ENCODE measurements at regions not wholly inside any gene's neighbourhood (a gene's known extent, or its start where the extent isn't known, plus 50 kb on each side); places are given as distances from the start of the nearest gene placed in this dataset.

DNA sequence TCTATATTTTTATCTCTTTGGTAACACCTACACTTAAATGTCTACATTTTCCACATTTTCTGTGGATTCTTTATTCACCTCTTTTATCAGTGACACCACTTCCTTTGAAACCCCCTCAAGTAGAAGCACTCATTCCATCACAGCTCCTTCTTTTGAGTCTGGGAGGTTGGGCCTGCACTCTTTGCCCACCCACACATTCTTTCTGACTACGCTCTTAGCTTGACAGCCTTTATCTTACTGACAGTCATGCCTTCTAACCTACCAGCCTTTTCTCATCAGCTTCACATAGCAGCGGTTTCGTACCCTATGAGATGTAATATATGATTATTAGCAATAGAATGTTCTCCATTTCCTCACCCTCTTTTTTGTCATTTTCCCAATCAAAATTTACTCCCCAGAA lies 151.9 kb downstream of the TNFSF18 start:
- TF ChIP-seq, protein P1, sequence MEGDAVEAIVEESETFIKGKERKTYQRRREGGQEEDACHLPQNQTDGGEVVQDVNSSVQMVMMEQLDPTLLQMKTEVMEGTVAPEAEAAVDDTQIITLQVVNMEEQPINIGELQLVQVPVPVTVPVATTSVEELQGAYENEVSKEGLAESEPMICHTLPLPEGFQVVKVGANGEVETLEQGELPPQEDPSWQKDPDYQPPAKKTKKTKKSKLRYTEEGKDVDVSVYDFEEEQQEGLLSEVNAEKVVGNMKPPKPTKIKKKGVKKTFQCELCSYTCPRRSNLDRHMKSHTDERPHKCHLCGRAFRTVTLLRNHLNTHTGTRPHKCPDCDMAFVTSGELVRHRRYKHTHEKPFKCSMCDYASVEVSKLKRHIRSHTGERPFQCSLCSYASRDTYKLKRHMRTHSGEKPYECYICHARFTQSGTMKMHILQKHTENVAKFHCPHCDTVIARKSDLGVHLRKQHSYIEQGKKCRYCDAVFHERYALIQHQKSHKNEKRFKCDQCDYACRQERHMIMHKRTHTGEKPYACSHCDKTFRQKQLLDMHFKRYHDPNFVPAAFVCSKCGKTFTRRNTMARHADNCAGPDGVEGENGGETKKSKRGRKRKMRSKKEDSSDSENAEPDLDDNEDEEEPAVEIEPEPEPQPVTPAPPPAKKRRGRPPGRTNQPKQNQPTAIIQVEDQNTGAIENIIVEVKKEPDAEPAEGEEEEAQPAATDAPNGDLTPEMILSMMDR (IDR thresholded peaks at IDR 0.05; ENCODE audit: borderline replicate concordance) = no peak
- H3K27me3 ChIP-seq (ENCODE audit: low read depth) = no peaks in the 10 kb centered on the region
- intact Hi-C loops (cut with micrococcal nuclease) = no loop called here
- no peaks in the 10 kb centered on the region for H3K36me3 ChIP-seq
- no peak overlapping the region for H3K27ac ChIP-seq (replicated peaks)
- H3K4me3 ChIP-seq = no peak overlapping the region
- H3K9me3 ChIP-seq (replicated peaks) = no peaks in the 10 kb centered on the region
- H3K4me1 ChIP-seq = peaks cover 18% of the 10 kb centered on the region
- DNase-seq = no peak

DNA sequence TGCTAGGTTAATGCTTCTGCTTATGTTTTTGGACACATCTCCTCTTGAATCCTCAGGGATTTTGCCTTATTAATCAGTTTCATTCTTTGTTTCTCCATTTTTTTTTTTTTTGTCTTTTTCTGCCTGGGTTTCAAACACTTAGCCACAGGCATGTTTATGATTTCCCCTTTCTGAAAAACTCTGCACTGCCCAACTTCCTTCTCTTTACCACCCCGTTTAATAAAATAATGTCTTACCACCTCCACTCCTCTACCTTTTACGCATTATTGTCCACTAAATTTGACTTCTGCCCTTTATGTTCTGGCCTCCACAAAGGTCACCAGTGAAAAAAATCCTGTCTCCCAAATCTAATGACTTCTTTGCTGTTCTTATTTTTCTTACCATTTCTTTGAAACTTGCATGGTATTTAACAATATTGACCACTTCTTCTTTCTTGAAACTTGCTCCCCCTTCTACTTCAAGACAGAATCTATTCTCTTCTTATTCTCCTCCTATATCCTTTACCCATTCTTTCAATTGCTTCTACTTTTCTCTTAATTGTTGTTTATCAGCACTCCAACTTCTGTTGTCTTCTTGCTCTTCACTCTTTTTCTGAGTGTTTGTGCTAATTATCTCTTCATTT lies 150.3 kb downstream of the TNFSF18 start:
- Histone ChIP-seq H3K36me3 (no peaks in the 10 kb centered on the region), H3K27ac (replicated peaks) (no peak overlapping the region), H3K4me3 (no peak overlapping the region), H3K27me3 (ENCODE audit: low read depth) (no peaks in the 10 kb centered on the region), H3K4me1 (peaks cover 4% of the 10 kb centered on the region), H3K9me3 (replicated peaks) (no peaks in the 10 kb centered on the region)
- intact Hi-C loops (cut with micrococcal nuclease) = no loop called here
- no peak for DNase-seq
- TF ChIP-seq, protein P1 (IDR thresholded peaks at IDR 0.05; ENCODE audit: borderline replicate concordance) = no peak

DNA sequence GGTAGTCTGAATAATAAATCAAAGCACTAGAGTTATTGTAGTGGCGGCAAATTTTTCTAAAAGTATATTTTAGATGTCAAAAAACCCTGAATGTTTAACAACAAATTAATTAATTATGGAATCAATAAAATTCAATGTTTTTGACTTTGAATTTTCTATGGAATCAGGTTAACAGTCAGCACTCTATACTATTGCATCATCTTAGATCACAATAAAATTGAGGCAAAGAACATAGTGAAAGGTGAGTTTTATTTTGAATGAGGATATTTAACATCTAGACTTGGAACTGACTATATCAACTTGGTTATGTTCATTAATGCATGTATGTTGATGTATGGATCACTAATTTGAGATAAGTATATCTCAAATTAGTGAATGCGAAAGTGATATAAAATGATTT lies 148.5 kb downstream of the TNFSF18 start:
- Histone ChIP-seq H3K27me3 (ENCODE audit: low read depth) (no peaks in the 10 kb centered on the region), H3K4me3 (no peak overlapping the region), H3K27ac (replicated peaks) (no peak overlapping the region), H3K4me1 (no peaks in the 10 kb centered on the region), H3K36me3 (no peaks in the 10 kb centered on the region), H3K9me3 (replicated peaks) (no peaks in the 10 kb centered on the region)
- intact Hi-C loops (cut with micrococcal nuclease) = no loop called here
- TF ChIP-seq, protein P1 (IDR thresholded peaks at IDR 0.05; ENCODE audit: borderline replicate concordance) = no peak
- DNase-seq = no peak

DNA sequence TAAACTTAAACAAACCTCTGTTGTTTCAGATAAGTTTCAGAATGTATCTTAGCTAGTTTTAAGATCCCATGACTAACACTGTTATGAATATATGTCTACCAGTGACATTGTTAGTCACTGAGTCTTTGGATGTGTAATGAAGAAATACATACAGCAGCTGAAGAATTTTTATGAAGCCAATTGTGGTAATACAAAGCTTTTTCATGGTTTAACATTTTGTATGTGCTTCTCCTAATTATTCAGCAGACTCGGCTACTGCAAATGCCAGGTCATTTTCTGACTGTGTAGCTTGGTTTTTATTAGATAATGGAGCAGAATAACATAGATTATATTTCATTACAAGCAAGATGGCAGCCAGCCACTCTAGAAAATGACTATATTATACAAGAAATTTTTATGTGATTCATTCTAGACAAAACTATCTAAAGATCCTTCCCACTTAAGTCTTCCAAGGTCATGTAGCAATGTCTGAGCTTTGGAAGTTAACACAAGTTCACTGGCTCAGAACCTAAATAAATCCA lies 147.8 kb downstream of the TNFSF18 start:
- Histone ChIP-seq H3K9me3 (replicated peaks) (peaks cover 3% of the 10 kb centered on the region), H3K27me3 (ENCODE audit: low read depth) (no peaks in the 10 kb centered on the region), H3K4me1 (no peaks in the 10 kb centered on the region), H3K4me3 (no peak overlapping the region), H3K36me3 (no peaks in the 10 kb centered on the region), H3K27ac (replicated peaks) (no peak overlapping the region)
- intact Hi-C loops (cut with micrococcal nuclease) = no loop called here
- no peak for DNase-seq
- TF ChIP-seq, protein P1 (IDR thresholded peaks at IDR 0.05; ENCODE audit: borderline replicate concordance) = no peak

DNA sequence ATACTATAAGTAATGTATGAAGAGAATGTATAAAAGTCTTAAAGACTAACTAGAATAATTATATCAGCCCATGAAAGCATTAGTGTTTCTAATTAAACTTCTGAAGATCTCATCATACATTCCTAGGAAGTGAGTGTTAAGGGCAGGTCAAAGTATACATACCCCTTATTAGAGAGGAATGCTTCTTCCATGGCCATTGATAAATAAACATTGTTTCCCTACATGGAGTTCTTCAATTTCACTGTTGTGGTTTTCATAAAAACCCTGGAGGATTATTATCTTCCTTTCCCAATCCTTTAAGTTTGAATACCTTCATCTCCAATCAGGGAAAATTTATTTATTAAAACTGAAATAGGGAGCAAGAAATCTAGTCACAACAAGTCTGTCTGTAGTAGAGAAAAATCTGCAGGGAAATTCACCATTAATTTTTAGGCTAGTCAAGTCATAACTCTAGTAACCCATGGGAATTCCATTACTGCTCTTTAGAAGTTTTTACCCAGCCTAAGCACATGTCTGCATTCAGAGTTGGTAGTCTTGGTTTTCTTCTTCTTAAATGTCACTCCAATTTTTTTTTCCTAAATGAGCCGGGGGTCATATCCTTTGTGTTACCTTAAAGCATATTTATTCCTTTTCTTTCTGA lies 147.0 kb downstream of the TNFSF18 start:
- no peak overlapping the region for H3K4me3 ChIP-seq
- intact Hi-C loops (cut with micrococcal nuclease) = no loop called here
- H3K36me3 ChIP-seq = no peaks in the 10 kb centered on the region
- TF ChIP-seq, protein P1 (IDR thresholded peaks at IDR 0.05; ENCODE audit: borderline replicate concordance) = no peak
- H3K27ac ChIP-seq (replicated peaks) = no peak overlapping the region
- H3K27me3 ChIP-seq (ENCODE audit: low read depth) = no peaks in the 10 kb centered on the region
- H3K4me1 ChIP-seq = no peaks in the 10 kb centered on the region
- no peak for DNase-seq
- H3K9me3 ChIP-seq (replicated peaks) = peaks cover 11% of the 10 kb centered on the region

All from left ventricle myocardium inferior (tissue), 1 donor.